Progenitor cell of endocrine pancreas (in vitro differentiated cells): ENCODE measurements at regions not wholly inside any gene's neighbourhood (a gene's known extent, or its start where the extent isn't known, plus 50 kb on each side); places are given as distances from the start of the nearest gene placed in this dataset.
"Not testable (repeated sequence)": the region's sequence is repeated elsewhere in the genome, so short reads cannot be mapped to it uniquely, and the experiment has no call there.

Experiments
- DNase-seq: peaks from one replicate; pipeline ENCODE4 v3.0.0; 2021; ENCODE audit warnings: low spot score; ENCODE audit not compliant: unreplicated experiment
- H3K27ac Mint-ChIP-seq: 2 replicates; pipeline ENCODE4 v1.8.0; 2021; ENCODE audit warnings: mild to moderate bottlenecking, moderate library complexity, mixed read lengths
- H3K27me3 Mint-ChIP-seq: 2 replicates; pipeline ENCODE4 v1.8.0; 2021; ENCODE audit warnings: mixed read lengths
- H3K36me3 Mint-ChIP-seq: 2 replicates; pipeline ENCODE4 v1.8.0; 2022; ENCODE audit warnings: mixed read lengths; ENCODE audit not compliant: insufficient read depth
- H3K4me1 Mint-ChIP-seq: 2 replicates; pipeline ENCODE4 v1.8.0; 2021; ENCODE audit warnings: low read depth, mixed read lengths
- H3K4me3 Mint-ChIP-seq: 2 replicates; pipeline ENCODE4 v1.8.0; 2021; ENCODE audit warnings: low read depth, mild to moderate bottlenecking, moderate library complexity, mixed read lengths
- H3K9me3 Mint-ChIP-seq: 2 replicates; pipeline ENCODE4 v1.8.0; 2021; ENCODE audit warnings: low read depth, mixed read lengths
- CTCF ChIP-seq: fragments of 200-600 bp; sonication (generic); IDR thresholded peaks from one replicate; pipeline ENCODE4 v1.5.0; 2021; ENCODE audit warnings: antibody characterized with exemption, mild to moderate bottlenecking; ENCODE audit not compliant: unreplicated experiment

GRCh38 chr16:34078691-34079090 lies 619.3 kb downstream of the TP53TG3F start:
- Mint-ChIP-seq H3K4me3 (no peak overlapping the region), H3K27me3 (no peaks in the 10 kb centered on the region), H3K9me3 (peaks cover 88% of the 10 kb centered on the region), H3K36me3 (peaks cover 30% of the 10 kb centered on the region), H3K27ac (no peak overlapping the region), H3K4me1 (no peaks in the 10 kb centered on the region)
- TF ChIP-seq CTCF = no peak
- no peak for DNase-seq

- H3K36me3 Mint-ChIP-seq = peaks cover 33% of the 10 kb centered on the region
- H3K9me3 Mint-ChIP-seq = peaks cover 99% of the 10 kb centered on the region
- H3K4me3 Mint-ChIP-seq, H3K27me3 Mint-ChIP-seq, H3K27ac Mint-ChIP-seq, DNase-seq, H3K4me1 Mint-ChIP-seq: not testable (repeated sequence)
Observed at GRCh38 chr16:34085038-34085437, 625.6 kb downstream of the TP53TG3F start.

GRCh38 chr16:34095006-34095405 lies 635.6 kb downstream of the TP53TG3F start:
- not testable (repeated sequence) for H3K27me3 Mint-ChIP-seq, H3K4me1 Mint-ChIP-seq, DNase-seq, H3K27ac Mint-ChIP-seq, H3K4me3 Mint-ChIP-seq
- H3K36me3 Mint-ChIP-seq = peaks cover 36% of the 10 kb centered on the region
- peaks cover 97% of the 10 kb centered on the region for H3K9me3 Mint-ChIP-seq

- not testable (repeated sequence) for H3K27me3 Mint-ChIP-seq, H3K27ac Mint-ChIP-seq, H3K4me1 Mint-ChIP-seq, DNase-seq, H3K4me3 Mint-ChIP-seq
- H3K36me3 Mint-ChIP-seq = peaks cover 27% of the 10 kb centered on the region
- peaks cover 92% of the 10 kb centered on the region for H3K9me3 Mint-ChIP-seq
Observed at GRCh38 chr16:34096911-34097310, 637.5 kb downstream of the TP53TG3F start.

GRCh38 chr16:34097326-34097725 lies 637.9 kb downstream of the TP53TG3F start:
- H3K27ac Mint-ChIP-seq, DNase-seq, H3K4me1 Mint-ChIP-seq, H3K27me3 Mint-ChIP-seq, H3K4me3 Mint-ChIP-seq: not testable (repeated sequence)
- Mint-ChIP-seq H3K9me3 (peaks cover 91% of the 10 kb centered on the region), H3K36me3 (peaks cover 25% of the 10 kb centered on the region)

GRCh38 chr16:34098033-34098432 lies 638.6 kb downstream of the TP53TG3F start:
- peaks cover 23% of the 10 kb centered on the region for H3K36me3 Mint-ChIP-seq
- not testable (repeated sequence) for H3K4me1 Mint-ChIP-seq, H3K4me3 Mint-ChIP-seq, H3K27me3 Mint-ChIP-seq, H3K27ac Mint-ChIP-seq, DNase-seq
- H3K9me3 Mint-ChIP-seq = peaks cover 90% of the 10 kb centered on the region

- not testable (repeated sequence) for H3K4me3 Mint-ChIP-seq, H3K27me3 Mint-ChIP-seq, H3K4me1 Mint-ChIP-seq, H3K27ac Mint-ChIP-seq, DNase-seq
- Mint-ChIP-seq H3K36me3 (peaks cover 23% of the 10 kb centered on the region), H3K9me3 (peaks cover 91% of the 10 kb centered on the region)
Observed at GRCh38 chr16:34099028-34099427, 639.6 kb downstream of the TP53TG3F start.
